ENCODE measurements at regions not wholly inside any gene's neighbourhood (a gene's known extent, or its start where the extent isn't known, plus 50 kb on each side); places are given as distances from the start of the nearest gene placed in this dataset.

GRCh38 chr5:67292201-67292940 is 95.8 kb upstream of the CD180 start:
- H3K9me3 ChIP-seq (ENCODE audit: insufficient read depth, low read length): no peaks in the 10 kb centered on the region
- no peak overlapping the region for H3K9ac ChIP-seq (ENCODE audit: low read length)
- H4K20me1 ChIP-seq (ENCODE audit: low read depth, low read length): no peaks in the 10 kb centered on the region
- no peak overlapping the region for H2AFZ ChIP-seq (ENCODE audit: low read depth, low read length, severe bottlenecking)
- no peak overlapping the region for H3K4me2 ChIP-seq (ENCODE audit: low read depth, low read length, poor library complexity, severe bottlenecking)
- H3K36me3 ChIP-seq (ENCODE audit: low read length): no peaks in the 10 kb centered on the region
- H3F3A ChIP-seq (ENCODE audit: insufficient read depth): no peaks in the 10 kb centered on the region
- H3K4me3 ChIP-seq (ENCODE audit: insufficient read depth, low read length, poor library complexity, severe bottlenecking): no peak overlapping the region
- H3K79me2 ChIP-seq (ENCODE audit: insufficient read depth, low read length): no peaks in the 10 kb centered on the region
- TF ChIP-seq EZH2phosphoT487 (conservative IDR thresholded peaks at IDR 0.05; ENCODE audit: low read length): no peak
- no peaks in the 10 kb centered on the region for H3K27me3 ChIP-seq (ENCODE audit: low read length)
- H3K27ac ChIP-seq (ENCODE audit: low read depth, low read length): no peak overlapping the region
- no peaks in the 10 kb centered on the region for H3K9me2 ChIP-seq (replicated peaks; ENCODE audit: insufficient read depth, low read length)

- no peak overlapping the region for H3K27ac ChIP-seq (ENCODE audit: low read depth, low read length)
- no peak overlapping the region for H2AFZ ChIP-seq (ENCODE audit: low read depth, low read length, severe bottlenecking)
- no peaks in the 10 kb centered on the region for H3K9me3 ChIP-seq (ENCODE audit: insufficient read depth, low read length)
- H3K9me2 ChIP-seq (replicated peaks; ENCODE audit: insufficient read depth, low read length): no peaks in the 10 kb centered on the region
- TF ChIP-seq EZH2phosphoT487 (conservative IDR thresholded peaks at IDR 0.05; ENCODE audit: low read length): no peak
- no peak for TF ChIP-seq CTCF (IDR thresholded peaks at IDR 0.05; ENCODE audit: insufficient read depth, low read length, poor library complexity, severe bottlenecking)
- no peaks in the 10 kb centered on the region for H3K27me3 ChIP-seq (ENCODE audit: low read length)
- no peak overlapping the region for H3K9ac ChIP-seq (ENCODE audit: low read length)
- H3K4me2 ChIP-seq (ENCODE audit: low read depth, low read length, poor library complexity, severe bottlenecking): no peak overlapping the region
- H3K79me2 ChIP-seq (ENCODE audit: insufficient read depth, low read length): no peaks in the 10 kb centered on the region
- no peaks in the 10 kb centered on the region for H3F3A ChIP-seq (ENCODE audit: insufficient read depth)
- no peaks in the 10 kb centered on the region for H3K36me3 ChIP-seq (ENCODE audit: low read length)
- no peaks in the 10 kb centered on the region for H4K20me1 ChIP-seq (ENCODE audit: low read depth, low read length)
- no peak overlapping the region for H3K4me3 ChIP-seq (ENCODE audit: insufficient read depth, low read length, poor library complexity, severe bottlenecking)
Measured at GRCh38 chr5:67291671-67292070, 95.1 kb upstream of the CD180 start.

- Histone ChIP-seq H3F3A (ENCODE audit: insufficient read depth) (no peaks in the 10 kb centered on the region), H3K27ac (ENCODE audit: low read depth, low read length) (no peak overlapping the region), H3K4me3 (ENCODE audit: insufficient read depth, low read length, poor library complexity, severe bottlenecking) (no peak overlapping the region), H3K79me2 (ENCODE audit: insufficient read depth, low read length) (no peaks in the 10 kb centered on the region), H4K20me1 (ENCODE audit: low read depth, low read length) (no peaks in the 10 kb centered on the region), H3K9me3 (ENCODE audit: insufficient read depth, low read length) (no peaks in the 10 kb centered on the region), H2AFZ (ENCODE audit: low read depth, low read length, severe bottlenecking) (no peak overlapping the region), H3K4me2 (ENCODE audit: low read depth, low read length, poor library complexity, severe bottlenecking) (no peak overlapping the region), H3K36me3 (ENCODE audit: low read length) (no peaks in the 10 kb centered on the region), H3K9me2 (replicated peaks; ENCODE audit: insufficient read depth, low read length) (no peaks in the 10 kb centered on the region), H3K27me3 (ENCODE audit: low read length) (no peaks in the 10 kb centered on the region), H3K9ac (ENCODE audit: low read length) (no peak overlapping the region)
- TF ChIP-seq EZH2phosphoT487 (conservative IDR thresholded peaks at IDR 0.05; ENCODE audit: low read length) (no peak), CTCF (IDR thresholded peaks at IDR 0.05; ENCODE audit: insufficient read depth, low read length, poor library complexity, severe bottlenecking) (no peak)
Measured at GRCh38 chr5:67291066-67291465, 94.5 kb upstream of the CD180 start.

GRCh38 chr5:67290655-67291054 is 94.1 kb upstream of the CD180 start:
- H3K79me2 ChIP-seq (ENCODE audit: insufficient read depth, low read length): no peaks in the 10 kb centered on the region
- TF ChIP-seq CTCF (IDR thresholded peaks at IDR 0.05; ENCODE audit: insufficient read depth, low read length, poor library complexity, severe bottlenecking) (no peak), EZH2phosphoT487 (conservative IDR thresholded peaks at IDR 0.05; ENCODE audit: low read length) (no peak)
- H3K4me3 ChIP-seq (ENCODE audit: insufficient read depth, low read length, poor library complexity, severe bottlenecking): no peak overlapping the region
- no peak overlapping the region for H3K4me2 ChIP-seq (ENCODE audit: low read depth, low read length, poor library complexity, severe bottlenecking)
- no peak overlapping the region for H3K27ac ChIP-seq (ENCODE audit: low read depth, low read length)
- no peaks in the 10 kb centered on the region for H3K27me3 ChIP-seq (ENCODE audit: low read length)
- H2AFZ ChIP-seq (ENCODE audit: low read depth, low read length, severe bottlenecking): no peak overlapping the region
- H3K36me3 ChIP-seq (ENCODE audit: low read length): no peaks in the 10 kb centered on the region
- no peaks in the 10 kb centered on the region for H4K20me1 ChIP-seq (ENCODE audit: low read depth, low read length)
- H3K9me3 ChIP-seq (ENCODE audit: insufficient read depth, low read length): no peaks in the 10 kb centered on the region
- H3K9me2 ChIP-seq (replicated peaks; ENCODE audit: insufficient read depth, low read length): no peaks in the 10 kb centered on the region
- no peak overlapping the region for H3K9ac ChIP-seq (ENCODE audit: low read length)
- no peaks in the 10 kb centered on the region for H3F3A ChIP-seq (ENCODE audit: insufficient read depth)
